GM12892 (cell line): ENCODE measurements at regions not wholly inside any gene's neighbourhood (a gene's known extent, or its start where the extent isn't known, plus 50 kb on each side); places are given as distances from the start of the nearest gene placed in this dataset.

ENCODE experiments used
- POLR2A ChIP-seq: IDR thresholded peaks from 2 replicates; pipeline ENCODE4 v1.6.1; 2011; ENCODE audit warnings: low read depth, low read length, control low read depth
- POLR2AphosphoS5 ChIP-seq: IDR thresholded peaks from 2 replicates; pipeline ENCODE4 v1.6.1; 2011; ENCODE audit warnings: low read depth, low read length, control low read depth
- TAF1 ChIP-seq: IDR thresholded peaks from 2 replicates; pipeline ENCODE4 v1.6.1; 2011; ENCODE audit warnings: low read depth, mild to moderate bottlenecking, control low read depth, low read length, borderline replicate concordance

DNA sequence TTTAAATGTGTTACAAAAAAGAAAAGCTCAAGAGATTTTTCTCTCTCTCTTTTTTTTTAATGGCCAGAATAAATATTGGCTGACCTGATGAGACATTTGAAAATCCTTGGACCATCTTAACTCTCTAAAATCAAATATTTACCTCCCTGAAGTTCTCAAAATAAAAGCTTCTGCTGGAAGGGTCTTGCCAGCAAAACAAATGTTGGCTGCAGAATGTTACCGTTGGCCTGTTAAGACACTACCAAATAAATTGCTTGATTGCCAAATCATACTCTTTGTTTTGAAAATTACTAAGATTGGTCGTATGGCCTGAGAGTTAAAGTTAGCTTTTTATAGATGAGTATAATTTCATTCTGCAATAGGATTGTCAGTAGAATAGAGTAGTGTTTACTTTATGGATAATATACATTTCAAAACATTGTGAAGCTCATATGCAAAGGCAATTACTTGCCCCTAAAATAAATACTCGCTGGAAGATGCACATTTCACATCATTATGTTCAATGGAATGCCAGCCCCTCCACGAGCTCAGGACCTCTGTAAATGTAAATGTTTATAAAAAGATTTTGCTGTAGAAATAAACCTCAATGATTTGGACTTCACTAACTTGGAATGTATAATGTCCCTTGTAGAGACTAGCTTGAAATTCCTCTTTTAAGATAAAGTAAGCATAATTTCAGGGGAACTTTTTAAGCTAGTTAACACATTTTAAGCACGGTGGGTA is 193.4 kb downstream of the SOX11 start:
- TF ChIP-seq POLR2A (no peak), POLR2AphosphoS5 (no peak), TAF1 (no peak)
